ENCODE measurements at regions not wholly inside any gene's neighbourhood (a gene's known extent, or its start where the extent isn't known, plus 50 kb on each side); places are given as distances from the start of the nearest gene placed in this dataset.

DNA sequence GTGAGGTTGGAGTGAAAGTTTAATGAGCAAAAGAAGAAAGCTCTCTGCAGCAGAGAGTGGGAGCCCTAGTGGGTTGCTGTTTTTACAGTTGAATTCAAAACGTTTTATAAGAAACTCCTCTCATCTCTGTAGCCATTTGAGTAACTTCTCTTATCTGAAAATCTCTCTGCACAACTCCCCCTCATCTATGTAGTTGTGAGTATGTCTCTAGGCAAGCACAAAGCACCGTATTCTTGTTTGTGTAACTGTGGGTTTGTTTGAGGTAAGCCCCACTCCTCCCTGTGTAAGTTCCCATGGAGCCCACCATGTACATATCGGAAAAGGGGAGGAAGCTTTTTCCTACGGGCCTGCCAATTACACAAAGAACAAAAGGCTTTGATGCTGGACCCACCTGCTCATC, 56.5 kb upstream of the GOLGA6L2 start:
- Histone ChIP-seq H3K79me2 (ENCODE audit: insufficient read depth, low read length) (no peaks in the 10 kb centered on the region), H3F3A (ENCODE audit: low read depth) (no peaks in the 10 kb centered on the region), H3K4me3 (ENCODE audit: low read length, poor library complexity, severe bottlenecking) (no peak overlapping the region), H3K27me3 (ENCODE audit: insufficient read depth, low read length, poor library complexity, severe bottlenecking) (no peaks in the 10 kb centered on the region), H2AFZ (ENCODE audit: low read length) (no peak overlapping the region), H3K36me3 (ENCODE audit: insufficient read depth, low read length) (no peaks in the 10 kb centered on the region), H4K20me1 (ENCODE audit: insufficient read depth, low read length, poor library complexity, severe bottlenecking) (no peaks in the 10 kb centered on the region), H3K9ac (ENCODE audit: low read depth, low read length, poor library complexity, severe bottlenecking) (no peak overlapping the region), H3K4me1 (ENCODE audit: insufficient read depth, low read length, poor library complexity, severe bottlenecking) (no peaks in the 10 kb centered on the region), H3K9me3 (ENCODE audit: insufficient read depth, low read depth, low read length) (no peaks in the 10 kb centered on the region), H3K9me2 (replicated peaks; ENCODE audit: low read depth, low read length) (no peaks in the 10 kb centered on the region), H3K4me2 (ENCODE audit: low read depth, low read length, poor library complexity, severe bottlenecking) (no peak overlapping the region)
- TF ChIP-seq EZH2phosphoT487 (IDR thresholded peaks at IDR 0.05; ENCODE audit: borderline replicate concordance): no peak
- TF ChIP-seq, protein P1, sequence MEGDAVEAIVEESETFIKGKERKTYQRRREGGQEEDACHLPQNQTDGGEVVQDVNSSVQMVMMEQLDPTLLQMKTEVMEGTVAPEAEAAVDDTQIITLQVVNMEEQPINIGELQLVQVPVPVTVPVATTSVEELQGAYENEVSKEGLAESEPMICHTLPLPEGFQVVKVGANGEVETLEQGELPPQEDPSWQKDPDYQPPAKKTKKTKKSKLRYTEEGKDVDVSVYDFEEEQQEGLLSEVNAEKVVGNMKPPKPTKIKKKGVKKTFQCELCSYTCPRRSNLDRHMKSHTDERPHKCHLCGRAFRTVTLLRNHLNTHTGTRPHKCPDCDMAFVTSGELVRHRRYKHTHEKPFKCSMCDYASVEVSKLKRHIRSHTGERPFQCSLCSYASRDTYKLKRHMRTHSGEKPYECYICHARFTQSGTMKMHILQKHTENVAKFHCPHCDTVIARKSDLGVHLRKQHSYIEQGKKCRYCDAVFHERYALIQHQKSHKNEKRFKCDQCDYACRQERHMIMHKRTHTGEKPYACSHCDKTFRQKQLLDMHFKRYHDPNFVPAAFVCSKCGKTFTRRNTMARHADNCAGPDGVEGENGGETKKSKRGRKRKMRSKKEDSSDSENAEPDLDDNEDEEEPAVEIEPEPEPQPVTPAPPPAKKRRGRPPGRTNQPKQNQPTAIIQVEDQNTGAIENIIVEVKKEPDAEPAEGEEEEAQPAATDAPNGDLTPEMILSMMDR (conservative IDR thresholded peaks at IDR 0.05; ENCODE audit: low read length): no peak

DNA sequence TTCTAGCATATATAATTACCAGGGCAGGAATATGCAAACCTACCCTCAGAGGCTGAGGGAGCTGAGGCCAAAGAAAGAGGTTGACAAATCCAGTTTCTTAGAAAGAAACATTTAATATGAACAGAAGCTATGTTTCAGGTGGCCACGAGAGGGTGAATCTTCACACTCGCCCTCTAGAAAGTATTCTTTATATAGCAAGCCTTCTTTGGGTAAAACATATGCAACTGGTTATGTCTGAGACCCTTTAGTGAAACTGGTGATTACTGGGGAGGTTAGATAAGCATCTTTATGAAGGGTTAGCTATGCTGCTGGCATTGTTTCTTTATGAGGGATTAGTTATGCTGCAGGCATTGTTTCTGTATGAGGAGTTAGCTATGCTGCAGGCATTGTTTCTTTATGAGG, 50.7 kb upstream of the GOLGA6L2 start:
- H3K9me2 ChIP-seq (replicated peaks; ENCODE audit: low read depth, low read length): no peaks in the 10 kb centered on the region
- no peak overlapping the region for H3K9ac ChIP-seq (ENCODE audit: low read depth, low read length, poor library complexity, severe bottlenecking)
- H3K36me3 ChIP-seq (ENCODE audit: insufficient read depth, low read length): no peaks in the 10 kb centered on the region
- H3K27me3 ChIP-seq (ENCODE audit: insufficient read depth, low read length, poor library complexity, severe bottlenecking): no peaks in the 10 kb centered on the region
- H3K4me2 ChIP-seq (ENCODE audit: low read depth, low read length, poor library complexity, severe bottlenecking): no peak overlapping the region
- H4K20me1 ChIP-seq (ENCODE audit: insufficient read depth, low read length, poor library complexity, severe bottlenecking): no peaks in the 10 kb centered on the region
- TF ChIP-seq, protein P1 (conservative IDR thresholded peaks at IDR 0.05; ENCODE audit: low read length): peak; percentile 66
- TF ChIP-seq EZH2phosphoT487 (IDR thresholded peaks at IDR 0.05; ENCODE audit: borderline replicate concordance): no peak
- no peak overlapping the region for H3K4me3 ChIP-seq (ENCODE audit: low read length, poor library complexity, severe bottlenecking)
- no peaks in the 10 kb centered on the region for H3K79me2 ChIP-seq (ENCODE audit: insufficient read depth, low read length)
- H3K4me1 ChIP-seq (ENCODE audit: insufficient read depth, low read length, poor library complexity, severe bottlenecking): no peaks in the 10 kb centered on the region
- 0 out of 2 replicates have a peak overlapping the region, but pooled peaks have one; percentile 33 for H2AFZ ChIP-seq (ENCODE audit: low read length)
- no peaks in the 10 kb centered on the region for H3F3A ChIP-seq (ENCODE audit: low read depth)
- no peaks in the 10 kb centered on the region for H3K9me3 ChIP-seq (ENCODE audit: insufficient read depth, low read depth, low read length)

Data from Loucy (cell line).